ENCODE measurements at regions not wholly inside any gene's neighbourhood (a gene's known extent, or its start where the extent isn't known, plus 50 kb on each side); places are given as distances from the start of the nearest gene placed in this dataset.

- no peaks in the 10 kb centered on the region for H4K20me1 ChIP-seq (ENCODE audit: insufficient read depth, low read length)
- no peaks in the 10 kb centered on the region for H3K36me3 ChIP-seq (ENCODE audit: insufficient read depth, low read length)
- TF ChIP-seq EZH2 (IDR thresholded peaks at IDR 0.05; ENCODE audit: insufficient read depth, low read length), result no peak
- no peak for TF ChIP-seq CTCF (IDR thresholded peaks at IDR 0.05; ENCODE audit: insufficient read depth, low read depth, low read length)
- no peak for FAIRE-seq
- H3K36me3 Mint-ChIP-seq (ENCODE audit: low read depth, unreplicated experiment), result no peaks in the 10 kb centered on the region
- peaks cover 3% of the 10 kb centered on the region for H3K27me3 Mint-ChIP-seq (ENCODE audit: low read depth, unreplicated experiment)
- H3K9me3 ChIP-seq (ENCODE audit: insufficient read depth, low read depth, low read length), result no peaks in the 10 kb centered on the region
- H2AFZ ChIP-seq (ENCODE audit: low read depth, low read length), result no peak overlapping the region
- no peak overlapping the region for H3K27ac ChIP-seq (ENCODE audit: low read depth, low read length)
- no peaks in the 10 kb centered on the region for H3K4me1 Mint-ChIP-seq (ENCODE audit: low read depth, unreplicated experiment)
- no peaks in the 10 kb centered on the region for H3K27me3 ChIP-seq (ENCODE audit: insufficient read depth, low read length)
- H3K79me2 ChIP-seq (ENCODE audit: insufficient read depth, low read length), result no peaks in the 10 kb centered on the region
- H3K27ac Mint-ChIP-seq (ENCODE audit: unreplicated experiment), result no peak overlapping the region
- no peak for DNase-seq (ENCODE audit: low read depth)
- no peak overlapping the region for H3K4me3 ChIP-seq (ENCODE audit: insufficient read depth, low read depth, low read length)
- H3K9ac ChIP-seq (ENCODE audit: low read length), result no peak overlapping the region
- no peaks in the 10 kb centered on the region for H3K4me1 ChIP-seq (ENCODE audit: insufficient read depth, low read length)
- no peak overlapping the region for H3K4me3 Mint-ChIP-seq (ENCODE audit: unreplicated experiment)
- H3K4me2 ChIP-seq (ENCODE audit: low read length), result no peak overlapping the region
- H3K9me3 Mint-ChIP-seq (ENCODE audit: unreplicated experiment), result no peaks in the 10 kb centered on the region
Observed at GRCh38 chr12:91853350-91854127, 292.1 kb downstream of the BTG1 start.

GRCh38 chr12:91852634-91853033 lies 293.0 kb downstream of the BTG1 start:
- H3K27me3 Mint-ChIP-seq (ENCODE audit: low read depth, unreplicated experiment), result peaks cover 3% of the 10 kb centered on the region
- Histone ChIP-seq H3K4me1 (ENCODE audit: insufficient read depth, low read length) (no peaks in the 10 kb centered on the region), H3K4me3 (ENCODE audit: insufficient read depth, low read depth, low read length) (no peak overlapping the region), H3K27ac (ENCODE audit: low read depth, low read length) (no peak overlapping the region), H3K79me2 (ENCODE audit: insufficient read depth, low read length) (no peaks in the 10 kb centered on the region), H3K4me2 (ENCODE audit: low read length) (no peak overlapping the region), H3K27me3 (ENCODE audit: insufficient read depth, low read length) (no peaks in the 10 kb centered on the region), H4K20me1 (ENCODE audit: insufficient read depth, low read length) (no peaks in the 10 kb centered on the region), H2AFZ (ENCODE audit: low read depth, low read length) (no peak overlapping the region), H3K9me3 (ENCODE audit: insufficient read depth, low read depth, low read length) (no peaks in the 10 kb centered on the region), H3K36me3 (ENCODE audit: insufficient read depth, low read length) (no peaks in the 10 kb centered on the region), H3K9ac (ENCODE audit: low read length) (no peak overlapping the region)
- FAIRE-seq (no peak), DNase-seq (ENCODE audit: low read depth) (no peak)
- no peak for TF ChIP-seq EZH2 (IDR thresholded peaks at IDR 0.05; ENCODE audit: insufficient read depth, low read length)
- TF ChIP-seq CTCF (IDR thresholded peaks at IDR 0.05; ENCODE audit: insufficient read depth, low read depth, low read length), result no peak
- H3K36me3 Mint-ChIP-seq (ENCODE audit: low read depth, unreplicated experiment), result no peaks in the 10 kb centered on the region
- no peak overlapping the region for H3K4me3 Mint-ChIP-seq (ENCODE audit: unreplicated experiment)
- no peak overlapping the region for H3K27ac Mint-ChIP-seq (ENCODE audit: unreplicated experiment)
- H3K9me3 Mint-ChIP-seq (ENCODE audit: unreplicated experiment), result no peaks in the 10 kb centered on the region
- no peaks in the 10 kb centered on the region for H3K4me1 Mint-ChIP-seq (ENCODE audit: low read depth, unreplicated experiment)
